K562 (cell line): ENCODE measurements at regions not wholly inside any gene's neighbourhood (a gene's known extent, or its start where the extent isn't known, plus 50 kb on each side); places are given as distances from the start of the nearest gene placed in this dataset.

Experiments used
- ATAC-seq: fragments of 200-7000 bp; cut with Tn5 transposase; 3 replicates; pipeline ENCODE4 v1.9.1; 2020; ENCODE audit warnings: moderate library complexity
- BruUV-seq: library from RNA; stranded (reverse); fragments of 400-500 nt; replicated peaks from 2 replicates; lab custom pipeline; 2021; lab: Mats Ljungman, UMichigan
- CTCF ChIA-PET: fragments of 300-600 bp; formaldehyde crosslinking; extraction: SDS; loops from one replicate; lab custom pipeline; 2021; ENCODE audit warnings: low intra/inter-chr PET ratio; lab: Yijun Ruan, JAX
- POLR2A ChIA-PET: fragments of 300-600, 350-650 bp; sonication (Branson Sonifier 250); formaldehyde crosslinking; extraction: SDS; loops from one replicate; lab custom pipeline; 2021; ENCODE audit warnings: antibody characterized with exemption, inconsistent platforms; lab: Yijun Ruan, JAX
- DNase-seq, 4 experiments: peaks; one replicate each; pipeline versions ENCODE4 v3.0.0 to v3.0.0-alpha.2; 2011 to 2018; ENCODE audit warnings: low spot score in 3 of 4, mixed read lengths in 3 of 4; ENCODE audit errors: extremely low read depth in 1 of 4
- FAIRE-seq: peaks from 2 replicates; lab custom pipeline; 2011; peaks lifted over from hg19 to GRCh38; lab: Jason Lieb, UNC
- H2AFZ ChIP-seq: 2 replicates; pipeline ENCODE4 v1.6.0; 2011; ENCODE audit warnings: low read depth, low read length, control low read depth, inconsistent platforms
- H3K27ac ChIP-seq: fragments of 200-600 bp; 3 replicates; pipeline ENCODE4 v1.8.0; 2011; ENCODE audit warnings: low read depth, mild to moderate bottlenecking, control low read depth, inconsistent platforms, low read length, moderate library complexity, mixed read lengths; ENCODE audit errors: extremely low read depth
- H3K27me3 ChIP-seq, 2 experiments: fragments of 300-600 bp in 1 of 2; 2 replicates in 1 of 2; 3 replicates in 1 of 2; pipeline versions ENCODE4 v1.6.0 to v1.8.0; 2011; ENCODE audit warnings: inconsistent platforms in 2 of 2, low read length in 2 of 2, mild to moderate bottlenecking in 1 of 2, mixed read lengths in 1 of 2, moderate library complexity in 1 of 2; ENCODE audit not compliant: control insufficient read depth in 2 of 2, insufficient read depth in 2 of 2
- H3K36me3 ChIP-seq: fragments of 300-600 bp; 3 replicates; pipeline ENCODE4 v1.8.0; 2011; ENCODE audit warnings: mild to moderate bottlenecking, low read length, inconsistent platforms; ENCODE audit not compliant: control insufficient read depth, insufficient read depth
- H3K4me1 ChIP-seq, 2 experiments: fragments of 200-600 bp in 1 of 2; replicated peaks in 1 of 2; 2 replicates in 1 of 2; 3 replicates in 1 of 2; pipeline versions ENCODE4 v1.5.1 to v1.8.0; 2011; ENCODE audit warnings: inconsistent platforms in 2 of 2, low read length in 2 of 2, mild to moderate bottlenecking in 1 of 2, mixed read lengths in 1 of 2, moderate library complexity in 1 of 2; ENCODE audit not compliant: control insufficient read depth in 2 of 2, insufficient read depth in 2 of 2
- H3K4me2 ChIP-seq: 2 replicates; pipeline ENCODE4 v1.6.1; 2011; ENCODE audit warnings: low read length, control low read depth, inconsistent platforms, mixed read lengths; ENCODE audit not compliant: insufficient read depth
- H3K4me3 ChIP-seq: fragments of 200-600 bp; sonication (generic), shearing (Covaris generic); 2 replicates; pipeline ENCODE4 v1.5.1; 2016; ENCODE audit warnings: control low read depth, inconsistent platforms
- H3K79me2 ChIP-seq: fragments of 200-600 bp; 3 replicates; pipeline ENCODE4 v1.8.0; 2011; ENCODE audit warnings: low read length, inconsistent platforms; ENCODE audit not compliant: control insufficient read depth, insufficient read depth
- H3K9ac ChIP-seq, 2 experiments: 2 replicates each; pipeline versions ENCODE4 v1.6.0 to v1.6.1; 2011; ENCODE audit warnings: low read depth in 2 of 2, low read length in 2 of 2, control low read depth in 1 of 2, inconsistent platforms in 1 of 2, mild to moderate bottlenecking in 1 of 2, mixed read lengths in 1 of 2; ENCODE audit not compliant: insufficient read depth in 1 of 2
- H3K9me1 ChIP-seq: one replicate; pipeline ENCODE4 v1.6.0; 2011; ENCODE audit warnings: inconsistent platforms, mild to moderate bottlenecking, low read length, moderate library complexity; ENCODE audit not compliant: control insufficient read depth, insufficient read depth
- H3K9me3 ChIP-seq: replicated peaks from 2 replicates; pipeline ENCODE4 v1.5.1; 2011; ENCODE audit warnings: low read depth, low read length, inconsistent platforms; ENCODE audit not compliant: control insufficient read depth, insufficient read depth
- H4K20me1 ChIP-seq: replicated peaks from 2 replicates; pipeline ENCODE4 v1.6.1; 2011; ENCODE audit warnings: low read length, inconsistent platforms, mixed read lengths; ENCODE audit not compliant: control insufficient read depth, insufficient read depth
- WGBS: fragments of 100-300 bp; shearing (Covaris generic); methylation state at CpG from one replicate; pipeline ENCODE4 v1.1.6; 2016; ENCODE audit warnings: low coverage, mixed read lengths; ENCODE audit not compliant: insufficient coverage; ENCODE audit errors: missing lambda C conversion rate; 5-methylcytosine and 5-hydroxymethylcytosine counted together
- in situ Hi-C: fragments of 300-500 bp; cut with MboI; formaldehyde crosslinking; loops from 4 replicates; pipeline ENCODE4 v1.15.0; 2018; ENCODE audit warnings: inconsistent platforms, mixed read lengths
- intact Hi-C: fragments of 100-400 bp; cut with micrococcal nuclease; formaldehyde crosslinking; loops from 2 replicates; pipeline ENCODE4 v1.14.2; 2022
- TF ChIP-seq, protein P1 (sequence below): IDR thresholded peaks from 3 replicates; pipeline ENCODE4 v1.6.1; 2011; ENCODE audit warnings: borderline replicate concordance, mild to moderate bottlenecking, moderate library complexity; ENCODE audit not compliant: insufficient read length; ENCODE audit errors: extremely low read depth
- TF ChIP-seq, protein P2 (sequence below): fragments of 250-450 bp; sonication (Bioruptor Pico); IDR thresholded peaks from 2 replicates; pipeline ENCODE4 v1.8.0; 2021; ENCODE audit warnings: mild to moderate bottlenecking, moderate library complexity

DNA sequence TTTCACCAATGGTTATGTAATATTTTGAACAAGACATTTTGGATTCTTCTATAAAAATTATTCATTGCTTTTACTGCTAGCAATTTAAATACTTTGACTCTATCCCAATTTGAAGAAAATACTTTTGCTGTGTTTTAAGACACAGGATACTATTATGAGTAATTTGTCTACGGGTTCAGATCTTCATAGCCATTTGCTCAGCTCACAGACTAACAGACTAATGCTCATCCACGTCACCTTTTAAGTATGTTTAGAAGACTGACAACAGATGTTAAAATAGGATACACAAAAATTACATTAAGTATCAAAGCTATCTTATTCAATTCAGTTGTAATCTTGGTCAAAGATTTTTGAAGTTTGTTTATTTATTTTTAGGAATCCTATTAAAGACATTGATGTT, 251.3 kb upstream of the CHRM2 start:
- in situ Hi-C loops, result no loop called here
- no peak for FAIRE-seq
- CTCF ChIA-PET, result no interaction called here
- Histone ChIP-seq H3K79me2 (no peaks in the 10 kb centered on the region), H3K27ac (no peak overlapping the region), H3K4me1 (no peaks in the 10 kb centered on the region), H3K4me3 (no peak overlapping the region), H4K20me1 (no peaks in the 10 kb centered on the region), H3K9me1 (no peaks in the 10 kb centered on the region), H2AFZ (no peak overlapping the region), H3K27me3 (no peaks in the 10 kb centered on the region), H3K9me3 (no peaks in the 10 kb centered on the region), H3K36me3 (no peaks in the 10 kb centered on the region), H3K9ac (no peak overlapping the region)
- BruUV-seq, result no TSS peak
- no peak for DNase-seq
- 7% methylated on average over 2 of the region's 2 CpGs for WGBS
- POLR2A ChIA-PET, result no interaction called here
- intact Hi-C loops, result no loop called here
- ATAC-seq, result no peak
- TF ChIP-seq, protein P1, sequence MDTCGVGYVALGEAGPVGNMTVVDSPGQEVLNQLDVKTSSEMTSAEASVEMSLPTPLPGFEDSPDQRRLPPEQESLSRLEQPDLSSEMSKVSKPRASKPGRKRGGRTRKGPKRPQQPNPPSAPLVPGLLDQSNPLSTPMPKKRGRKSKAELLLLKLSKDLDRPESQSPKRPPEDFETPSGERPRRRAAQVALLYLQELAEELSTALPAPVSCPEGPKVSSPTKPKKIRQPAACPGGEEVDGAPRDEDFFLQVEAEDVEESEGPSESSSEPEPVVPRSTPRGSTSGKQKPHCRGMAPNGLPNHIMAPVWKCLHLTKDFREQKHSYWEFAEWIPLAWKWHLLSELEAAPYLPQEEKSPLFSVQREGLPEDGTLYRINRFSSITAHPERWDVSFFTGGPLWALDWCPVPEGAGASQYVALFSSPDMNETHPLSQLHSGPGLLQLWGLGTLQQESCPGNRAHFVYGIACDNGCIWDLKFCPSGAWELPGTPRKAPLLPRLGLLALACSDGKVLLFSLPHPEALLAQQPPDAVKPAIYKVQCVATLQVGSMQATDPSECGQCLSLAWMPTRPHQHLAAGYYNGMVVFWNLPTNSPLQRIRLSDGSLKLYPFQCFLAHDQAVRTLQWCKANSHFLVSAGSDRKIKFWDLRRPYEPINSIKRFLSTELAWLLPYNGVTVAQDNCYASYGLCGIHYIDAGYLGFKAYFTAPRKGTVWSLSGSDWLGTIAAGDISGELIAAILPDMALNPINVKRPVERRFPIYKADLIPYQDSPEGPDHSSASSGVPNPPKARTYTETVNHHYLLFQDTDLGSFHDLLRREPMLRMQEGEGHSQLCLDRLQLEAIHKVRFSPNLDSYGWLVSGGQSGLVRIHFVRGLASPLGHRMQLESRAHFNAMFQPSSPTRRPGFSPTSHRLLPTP, result no peak
- TF ChIP-seq, protein P2, sequence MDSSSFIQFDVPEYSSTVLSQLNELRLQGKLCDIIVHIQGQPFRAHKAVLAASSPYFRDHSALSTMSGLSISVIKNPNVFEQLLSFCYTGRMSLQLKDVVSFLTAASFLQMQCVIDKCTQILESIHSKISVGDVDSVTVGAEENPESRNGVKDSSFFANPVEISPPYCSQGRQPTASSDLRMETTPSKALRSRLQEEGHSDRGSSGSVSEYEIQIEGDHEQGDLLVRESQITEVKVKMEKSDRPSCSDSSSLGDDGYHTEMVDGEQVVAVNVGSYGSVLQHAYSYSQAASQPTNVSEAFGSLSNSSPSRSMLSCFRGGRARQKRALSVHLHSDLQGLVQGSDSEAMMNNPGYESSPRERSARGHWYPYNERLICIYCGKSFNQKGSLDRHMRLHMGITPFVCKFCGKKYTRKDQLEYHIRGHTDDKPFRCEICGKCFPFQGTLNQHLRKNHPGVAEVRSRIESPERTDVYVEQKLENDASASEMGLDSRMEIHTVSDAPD, result no peak
- TF ChIP-seq, all 486 proteins: peak for 0
- no peak overlapping the region for H3K4me2 ChIP-seq
